HepG2 (cell line): ENCODE measurements at regions not wholly inside any gene's neighbourhood (a gene's known extent, or its start where the extent isn't known, plus 50 kb on each side); places are given as distances from the start of the nearest gene placed in this dataset.

ENCODE experiments used
- ATAC-seq: fragments of 200-7000 bp; cut with Tn5 transposase; 3 replicates; pipeline ENCODE4 v1.9.1; 2020; ENCODE audit warnings: mild to moderate bottlenecking, moderate library complexity
- BruUV-seq: library from RNA; stranded (reverse); fragments of 400-500 nt; replicated peaks from 2 replicates; lab custom pipeline; 2021; lab: Mats Ljungman, UMichigan
- CTCF ChIA-PET: fragments of 300-600 bp; formaldehyde crosslinking; extraction: SDS; loops from one replicate; lab custom pipeline; 2021; ENCODE audit warnings: low total read pairs, inconsistent platforms, low intra/inter-chr PET ratio; lab: Yijun Ruan, JAX
- POLR2A ChIA-PET: fragments of 350-600 bp; sonication (Branson Sonifier 250); formaldehyde crosslinking; loops from one replicate; lab custom pipeline; 2020; ENCODE audit warnings: antibody characterized with exemption, inconsistent platforms; lab: Yijun Ruan, JAX
- DNase-seq: peaks from one replicate; pipeline ENCODE4 v3.0.0-alpha.2; 2015; ENCODE audit warnings: low spot score
- FAIRE-seq: peaks from 3 replicates; lab custom pipeline; 2011; peaks lifted over from hg19 to GRCh38; lab: Jason Lieb, UNC
- H2AFZ ChIP-seq: one replicate; pipeline ENCODE4 v1.6.1; 2011; ENCODE audit warnings: low read length, inconsistent platforms
- H3K27ac ChIP-seq: fragments of 300-600 bp; 3 replicates; pipeline ENCODE4 v1.8.0; 2011; ENCODE audit warnings: mixed run types, mild to moderate bottlenecking, mixed read lengths, low read length, inconsistent platforms; ENCODE audit not compliant: insufficient read depth; ENCODE audit errors: extremely low read length
- H3K27me3 ChIP-seq, 2 experiments: fragments of 200-600 bp in 1 of 2; 2 replicates in 1 of 2; 3 replicates in 1 of 2; pipeline versions ENCODE4 v1.6.0 to v1.8.0; 2011; ENCODE audit warnings: low read length in 2 of 2, mild to moderate bottlenecking in 2 of 2, moderate library complexity in 2 of 2, inconsistent platforms in 1 of 2; ENCODE audit not compliant: insufficient read depth in 2 of 2, control insufficient read depth in 1 of 2
- H3K36me3 ChIP-seq, 2 experiments: fragments of 200-600 bp in 1 of 2; replicated peaks in 1 of 2; 2 replicates in 1 of 2; 3 replicates in 1 of 2; pipeline versions ENCODE4 v1.5.1 to v1.8.0; 2011; ENCODE audit warnings: low read length in 2 of 2, inconsistent platforms in 1 of 2; ENCODE audit not compliant: insufficient read depth in 2 of 2, control insufficient read depth in 1 of 2
- H3K4me1 ChIP-seq: 2 replicates; pipeline ENCODE4 v1.5.1; 2012; ENCODE audit warnings: low read length, inconsistent platforms; ENCODE audit not compliant: insufficient read depth
- H3K4me2 ChIP-seq: 2 replicates; pipeline ENCODE4 v1.6.0; 2011; ENCODE audit warnings: low read depth, low read length, inconsistent platforms
- H3K4me3 ChIP-seq, 3 experiments: fragments of 200-600 bp in 1 of 3; sonication (generic), shearing (Covaris generic) in 1 of 3; replicated peaks in 1 of 3; 2 replicates each; pipeline ENCODE4 v1.5.1; 2011 to 2016; ENCODE audit warnings: low read length in 3 of 3, inconsistent platforms in 2 of 3, low read depth in 2 of 3, mild to moderate bottlenecking in 2 of 3, control low read depth in 1 of 3, mixed read lengths in 1 of 3; ENCODE audit not compliant: insufficient read depth in 1 of 3
- H3K79me2 ChIP-seq: one replicate; pipeline ENCODE4 v1.6.1; 2011; ENCODE audit warnings: low read length, inconsistent platforms; ENCODE audit not compliant: insufficient read depth
- H3K9ac ChIP-seq: 2 replicates; pipeline ENCODE4 v1.6.0; 2011; ENCODE audit warnings: mild to moderate bottlenecking, low read depth, low read length, inconsistent platforms; ENCODE audit not compliant: insufficient read depth
- H3K9me3 ChIP-seq: 2 replicates; pipeline ENCODE4 v1.5.1; 2012; ENCODE audit warnings: mild to moderate bottlenecking, low read length
- H4K20me1 ChIP-seq: 2 replicates; pipeline ENCODE4 v1.6.0; 2011; ENCODE audit warnings: inconsistent platforms, mild to moderate bottlenecking, low read length, moderate library complexity; ENCODE audit not compliant: insufficient read depth
- AGO2 ChIP-seq: fragments of 200-400 bp; formaldehyde crosslinking; optimal IDR thresholded peaks from 2 replicates; pipeline ENCODE3; 2017; ENCODE audit warnings: mild to moderate bottlenecking, low read depth, low read length, moderate library complexity
- CBX5 ChIP-seq: sonication (generic); formaldehyde crosslinking; IDR thresholded peaks from 2 replicates; pipeline ENCODE4 v1.4.0; 2020; ENCODE audit warnings: missing genetic modification reagents, borderline replicate concordance
- KDM5A ChIP-seq: fragments of 200-600 bp; sonication (generic); IDR thresholded peaks from 2 replicates; pipeline ENCODE4 v1.7.0; 2018; ENCODE audit warnings: antibody characterized with exemption, mild to moderate bottlenecking, low read length, borderline replicate concordance
- MAFK ChIP-seq, 2 experiments: IDR thresholded peaks in 1 of 2; conservative IDR thresholded peaks in 1 of 2; 2 replicates each; pipeline ENCODE4 v1.6.1; 2011; ENCODE audit warnings: improper control_type of control experiment in 2 of 2, low read length in 2 of 2
- MLLT10 ChIP-seq: sonication (generic); formaldehyde crosslinking; IDR thresholded peaks from 2 replicates; pipeline ENCODE4 v1.4.0; 2020; ENCODE audit warnings: missing genetic modification reagents
- TMF1 ChIP-seq: sonication (generic); formaldehyde crosslinking; IDR thresholded peaks from 2 replicates; pipeline ENCODE4 v1.8.1; 2022; ENCODE audit warnings: low read depth, missing genetic modification reagents
- ZBTB21 ChIP-seq: sonication (generic); formaldehyde crosslinking; IDR thresholded peaks from 2 replicates; pipeline ENCODE4 v1.4.0; 2020; ENCODE audit warnings: missing genetic modification reagents
- ZNF318 ChIP-seq: sonication (generic); formaldehyde crosslinking; IDR thresholded peaks from 2 replicates; pipeline ENCODE4 v1.4.0; 2020; ENCODE audit warnings: mild to moderate bottlenecking, missing genetic modification reagents
- ZNF615 ChIP-seq: sonication (generic); formaldehyde crosslinking; IDR thresholded peaks from 2 replicates; pipeline ENCODE4 v1.5.0; 2020; ENCODE audit warnings: mild to moderate bottlenecking, missing genetic modification reagents, borderline replicate concordance
- ZNF670 ChIP-seq: sonication (generic); formaldehyde crosslinking; IDR thresholded peaks from 2 replicates; pipeline ENCODE4 v1.8.0; 2022; ENCODE audit warnings: mild to moderate bottlenecking, missing genetic modification reagents, borderline replicate concordance
- ZNF703 ChIP-seq: sonication (generic); formaldehyde crosslinking; IDR thresholded peaks from 2 replicates; pipeline ENCODE4 v1.5.1; 2020; ENCODE audit warnings: missing genetic modification reagents, mild to moderate bottlenecking, moderate library complexity, borderline replicate concordance
- WGBS: methylation state at CpG from one replicate; pipeline ENCODE4 v1.1.6; 2017; ENCODE audit warnings: low lambda C conversion rate; 5-methylcytosine and 5-hydroxymethylcytosine counted together
- in situ Hi-C: cut with HindIII; loops from 2 replicates; pipeline ENCODE4 v1.10.0; 2017; ENCODE audit warnings: low pct_unique_long_range_greater_than_20kb; ENCODE audit not compliant: extremely low pct_ligation_motif_present
- intact Hi-C: fragments of 100-400 bp; cut with micrococcal nuclease; formaldehyde crosslinking; loops from one replicate; pipeline ENCODE4 v1.10.0; 2022; ENCODE audit not compliant: unreplicated experiment
- TF ChIP-seq, protein P1 (sequence below): sonication (generic); formaldehyde crosslinking; IDR thresholded peaks from 2 replicates; pipeline ENCODE4 v1.8.1; 2022; ENCODE audit warnings: low read depth, mild to moderate bottlenecking, missing genetic modification reagents

GRCh38 chr2:18376936-18377335 lies 183.5 kb downstream of the RDH14 start:
- FAIRE-seq (no peak), DNase-seq (no peak), ATAC-seq (no peak)
- H3K27me3 ChIP-seq = no peaks in the 10 kb centered on the region
- intact Hi-C loops = loop anchor here (5.0 to 10.0 kb wide), 2 partner anchors 162 to 660 kb away; no protein-coding TSS in a partner anchor
- ChIA-PET POLR2A (no interaction called here), CTCF (interaction anchor here (1.1 to 2.1 kb wide), 3 partner anchors 11 to 657 kb away, joined by 4 to 34 read pairs (median 7); no protein-coding TSS in a partner anchor)
- H3K36me3 ChIP-seq = no peaks in the 10 kb centered on the region
- no peaks in the 10 kb centered on the region for H3K79me2 ChIP-seq
- H3K9me3 ChIP-seq = no peaks in the 10 kb centered on the region
- no peaks in the 10 kb centered on the region for H3K4me1 ChIP-seq
- 30% methylated on average over 4 of the region's 4 CpGs for WGBS
- no peak overlapping the region for H3K4me2 ChIP-seq
- no peak overlapping the region for H2AFZ ChIP-seq
- BruUV-seq = no TSS peak
- no peak overlapping the region for H3K9ac ChIP-seq
- H4K20me1 ChIP-seq = no peaks in the 10 kb centered on the region
- TF ChIP-seq TMF1 (CRISPR knock-in tag) (no peak), ZNF703 (CRISPR knock-in tag) (no peak), MLLT10 (CRISPR knock-in tag) (no peak), AGO2 (no peak), ZBTB21 (CRISPR knock-in tag) (no peak), ZNF670 (no peak), CBX5 (CRISPR knock-in tag) (no peak), ZNF318 (CRISPR knock-in tag) (no peak), MAFK (conservative IDR thresholded peaks at IDR 0.05 in 1 of 2, IDR thresholded peaks at IDR 0.05 in 1 of 2; ENCODE audit: low read length in 2 of 2) (no peak), KDM5A (no peak), ZNF615 (CRISPR knock-in tag) (no peak)
- TF ChIP-seq, protein P1, sequence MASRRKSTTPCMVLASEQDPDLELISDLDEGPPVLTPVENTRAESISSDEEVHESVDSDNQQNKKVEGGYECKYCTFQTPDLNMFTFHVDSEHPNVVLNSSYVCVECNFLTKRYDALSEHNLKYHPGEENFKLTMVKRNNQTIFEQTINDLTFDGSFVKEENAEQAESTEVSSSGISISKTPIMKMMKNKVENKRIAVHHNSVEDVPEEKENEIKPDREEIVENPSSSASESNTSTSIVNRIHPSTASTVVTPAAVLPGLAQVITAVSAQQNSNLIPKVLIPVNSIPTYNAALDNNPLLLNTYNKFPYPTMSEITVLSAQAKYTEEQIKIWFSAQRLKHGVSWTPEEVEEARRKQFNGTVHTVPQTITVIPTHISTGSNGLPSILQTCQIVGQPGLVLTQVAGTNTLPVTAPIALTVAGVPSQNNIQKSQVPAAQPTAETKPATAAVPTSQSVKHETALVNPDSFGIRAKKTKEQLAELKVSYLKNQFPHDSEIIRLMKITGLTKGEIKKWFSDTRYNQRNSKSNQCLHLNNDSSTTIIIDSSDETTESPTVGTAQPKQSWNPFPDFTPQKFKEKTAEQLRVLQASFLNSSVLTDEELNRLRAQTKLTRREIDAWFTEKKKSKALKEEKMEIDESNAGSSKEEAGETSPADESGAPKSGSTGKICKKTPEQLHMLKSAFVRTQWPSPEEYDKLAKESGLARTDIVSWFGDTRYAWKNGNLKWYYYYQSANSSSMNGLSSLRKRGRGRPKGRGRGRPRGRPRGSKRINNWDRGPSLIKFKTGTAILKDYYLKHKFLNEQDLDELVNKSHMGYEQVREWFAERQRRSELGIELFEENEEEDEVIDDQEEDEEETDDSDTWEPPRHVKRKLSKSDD (CRISPR knock-in tag) = no peak
- H3K27ac ChIP-seq = no peak overlapping the region
- in situ Hi-C loops = loop anchor here (5.0 to 10.0 kb wide), 2 partner anchors 525 to 662 kb away; no protein-coding TSS in a partner anchor
- H3K4me3 ChIP-seq = no peak overlapping the region
